ENCODE measurements at regions not wholly inside any gene's neighbourhood (a gene's known extent, or its start where the extent isn't known, plus 50 kb on each side); places are given as distances from the start of the nearest gene placed in this dataset.

DNA sequence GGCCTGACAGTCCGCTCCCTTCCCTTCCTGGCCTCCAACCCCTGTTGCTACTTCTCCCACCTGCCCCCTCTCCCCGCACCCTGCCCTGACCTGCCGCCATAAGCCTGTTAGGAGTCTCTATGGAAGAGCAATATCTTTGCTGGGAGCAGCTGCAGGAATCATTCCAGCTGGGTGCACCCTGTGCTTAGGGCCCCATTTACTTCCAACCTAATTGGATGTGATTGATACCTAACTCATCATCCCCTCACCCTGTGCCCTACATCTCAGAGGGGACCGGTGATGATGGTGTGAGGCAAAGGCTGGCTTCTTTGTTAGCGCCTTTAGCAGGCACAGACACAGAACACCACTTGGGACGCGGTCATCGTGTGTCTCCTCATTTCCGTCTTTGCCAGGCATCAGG lies 80.0 kb upstream of the FAM180A start:
- H3F3A ChIP-seq (ENCODE audit: low read depth) = no peaks in the 10 kb centered on the region
- no peaks in the 10 kb centered on the region for H3K36me3 ChIP-seq (ENCODE audit: insufficient read depth, low read length)
- H3K4me3 ChIP-seq (ENCODE audit: low read length, poor library complexity, severe bottlenecking) = no peak overlapping the region
- H3K4me1 ChIP-seq (ENCODE audit: insufficient read depth, low read length, poor library complexity, severe bottlenecking) = no peaks in the 10 kb centered on the region
- no peaks in the 10 kb centered on the region for H4K20me1 ChIP-seq (ENCODE audit: insufficient read depth, low read length, poor library complexity, severe bottlenecking)
- no peak overlapping the region for H3K4me2 ChIP-seq (ENCODE audit: low read depth, low read length, poor library complexity, severe bottlenecking)
- H3K9me2 ChIP-seq (replicated peaks; ENCODE audit: low read depth, low read length) = no peaks in the 10 kb centered on the region
- TF ChIP-seq EZH2phosphoT487 (IDR thresholded peaks at IDR 0.05; ENCODE audit: borderline replicate concordance) (no peak), CTCF (conservative IDR thresholded peaks at IDR 0.05; ENCODE audit: low read length) (no peak)
- H3K79me2 ChIP-seq (ENCODE audit: insufficient read depth, low read length) = no peaks in the 10 kb centered on the region
- no peaks in the 10 kb centered on the region for H3K27me3 ChIP-seq (ENCODE audit: insufficient read depth, low read length, poor library complexity, severe bottlenecking)
- H3K9ac ChIP-seq (ENCODE audit: low read depth, low read length, poor library complexity, severe bottlenecking) = no peak overlapping the region
- H2AFZ ChIP-seq (ENCODE audit: low read length) = no peak overlapping the region
- no peaks in the 10 kb centered on the region for H3K9me3 ChIP-seq (ENCODE audit: insufficient read depth, low read depth, low read length)

DNA sequence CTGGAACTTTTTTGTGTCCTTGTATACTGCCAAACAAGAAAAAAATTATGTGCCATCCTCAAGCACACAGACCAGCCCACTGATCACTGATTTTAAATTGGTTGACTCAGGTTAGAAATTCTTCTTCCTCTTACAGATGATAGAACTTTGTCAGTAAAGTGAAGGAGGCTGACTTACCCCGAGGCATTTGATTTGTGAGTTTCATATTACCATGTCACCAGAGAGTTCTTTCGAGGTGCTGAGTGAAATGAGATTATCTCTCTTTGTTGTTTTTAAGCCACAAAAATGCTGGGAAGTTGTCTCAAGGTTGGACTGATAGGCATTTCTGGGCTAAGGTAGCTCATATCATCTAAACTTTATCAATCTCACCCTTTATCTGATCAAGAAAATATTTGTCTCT lies 78.8 kb upstream of the FAM180A start:
- H3K9ac ChIP-seq (ENCODE audit: low read depth, low read length, poor library complexity, severe bottlenecking) = no peak overlapping the region
- no peaks in the 10 kb centered on the region for H3K4me1 ChIP-seq (ENCODE audit: insufficient read depth, low read length, poor library complexity, severe bottlenecking)
- H3K9me2 ChIP-seq (replicated peaks; ENCODE audit: low read depth, low read length) = no peaks in the 10 kb centered on the region
- no peaks in the 10 kb centered on the region for H3K36me3 ChIP-seq (ENCODE audit: insufficient read depth, low read length)
- H4K20me1 ChIP-seq (ENCODE audit: insufficient read depth, low read length, poor library complexity, severe bottlenecking) = no peaks in the 10 kb centered on the region
- H3K4me2 ChIP-seq (ENCODE audit: low read depth, low read length, poor library complexity, severe bottlenecking) = no peak overlapping the region
- no peaks in the 10 kb centered on the region for H3F3A ChIP-seq (ENCODE audit: low read depth)
- TF ChIP-seq CTCF (conservative IDR thresholded peaks at IDR 0.05; ENCODE audit: low read length) (no peak), EZH2phosphoT487 (IDR thresholded peaks at IDR 0.05; ENCODE audit: borderline replicate concordance) (no peak)
- no peak overlapping the region for H3K4me3 ChIP-seq (ENCODE audit: low read length, poor library complexity, severe bottlenecking)
- no peaks in the 10 kb centered on the region for H3K27me3 ChIP-seq (ENCODE audit: insufficient read depth, low read length, poor library complexity, severe bottlenecking)
- H2AFZ ChIP-seq (ENCODE audit: low read length) = no peak overlapping the region
- H3K9me3 ChIP-seq (ENCODE audit: insufficient read depth, low read depth, low read length) = no peaks in the 10 kb centered on the region
- no peaks in the 10 kb centered on the region for H3K79me2 ChIP-seq (ENCODE audit: insufficient read depth, low read length)

GRCh38 chr7:135825406-135825805 lies 76.8 kb upstream of the FAM180A start:
- Histone ChIP-seq H3K4me3 (ENCODE audit: low read length, poor library complexity, severe bottlenecking) (no peak overlapping the region), H4K20me1 (ENCODE audit: insufficient read depth, low read length, poor library complexity, severe bottlenecking) (no peaks in the 10 kb centered on the region)

More at GRCh38 chr7:135825406-135825805, 76.8 kb upstream of the FAM180A start:
- Histone ChIP-seq H3K9me3 (ENCODE audit: insufficient read depth, low read depth, low read length) (no peaks in the 10 kb centered on the region), H3F3A (ENCODE audit: low read depth) (no peaks in the 10 kb centered on the region), H3K79me2 (ENCODE audit: insufficient read depth, low read length) (no peaks in the 10 kb centered on the region), H3K4me1 (ENCODE audit: insufficient read depth, low read length, poor library complexity, severe bottlenecking) (no peaks in the 10 kb centered on the region), H3K36me3 (ENCODE audit: insufficient read depth, low read length) (no peaks in the 10 kb centered on the region), H3K27me3 (ENCODE audit: insufficient read depth, low read length, poor library complexity, severe bottlenecking) (no peaks in the 10 kb centered on the region), H3K4me2 (ENCODE audit: low read depth, low read length, poor library complexity, severe bottlenecking) (no peak overlapping the region), H3K9me2 (replicated peaks; ENCODE audit: low read depth, low read length) (no peaks in the 10 kb centered on the region), H3K9ac (ENCODE audit: low read depth, low read length, poor library complexity, severe bottlenecking) (no peak overlapping the region), H2AFZ (ENCODE audit: low read length) (no peak overlapping the region)
- TF ChIP-seq EZH2phosphoT487 (IDR thresholded peaks at IDR 0.05; ENCODE audit: borderline replicate concordance) = no peak
- TF ChIP-seq CTCF (conservative IDR thresholded peaks at IDR 0.05; ENCODE audit: low read length) = no peak
